ENCODE measurements at regions not wholly inside any gene's neighbourhood (a gene's known extent, or its start where the extent isn't known, plus 50 kb on each side); places are given as distances from the start of the nearest gene placed in this dataset.
A peak's percentile ranks its signal among the peaks of the same experiment; 100 is the strongest.
"Not testable (repeated sequence)": the region's sequence is repeated elsewhere in the genome, so short reads cannot be mapped to it uniquely, and the experiment has no call there.

DNA sequence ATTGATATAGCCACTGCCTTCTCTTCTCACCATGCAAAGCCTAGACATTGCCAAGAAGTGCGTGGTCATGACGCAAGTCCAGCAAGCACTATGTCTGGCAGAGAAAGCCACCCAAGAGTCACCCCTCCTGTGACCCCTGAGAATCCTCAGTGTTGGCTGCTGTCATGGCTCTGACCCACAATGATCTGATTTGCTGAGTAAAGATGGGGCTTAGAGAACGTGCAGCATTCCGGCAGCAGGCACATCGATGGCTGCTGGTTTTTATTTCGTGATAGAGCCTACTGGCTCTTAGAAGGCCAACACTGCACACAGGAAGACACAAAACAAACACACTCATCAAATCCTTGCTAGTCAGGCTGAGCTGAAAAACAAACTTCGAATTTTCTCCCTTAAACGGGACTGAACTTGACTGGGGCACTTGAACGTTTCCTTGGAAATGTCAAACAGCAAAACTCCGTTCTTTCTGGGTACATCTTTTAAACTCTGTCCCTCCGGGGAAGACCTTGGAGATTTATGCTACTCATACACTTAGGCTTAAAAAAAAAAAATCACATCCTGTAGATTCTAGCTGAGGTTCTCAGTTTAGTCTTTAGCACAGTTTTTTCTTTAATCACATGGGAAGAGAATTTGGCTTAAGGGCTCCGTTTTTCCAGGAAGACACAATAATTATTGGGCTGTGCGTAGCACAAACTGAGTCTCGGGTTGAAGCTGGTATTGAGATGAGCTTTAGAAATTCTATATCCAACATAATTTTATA lies 88.2 kb upstream of the BASP1 start:
- DNase-seq: no peak

GRCh38 chr5:17130302-17130701 lies 87.1 kb upstream of the BASP1 start:
- not testable (repeated sequence) for DNase-seq

DNA sequence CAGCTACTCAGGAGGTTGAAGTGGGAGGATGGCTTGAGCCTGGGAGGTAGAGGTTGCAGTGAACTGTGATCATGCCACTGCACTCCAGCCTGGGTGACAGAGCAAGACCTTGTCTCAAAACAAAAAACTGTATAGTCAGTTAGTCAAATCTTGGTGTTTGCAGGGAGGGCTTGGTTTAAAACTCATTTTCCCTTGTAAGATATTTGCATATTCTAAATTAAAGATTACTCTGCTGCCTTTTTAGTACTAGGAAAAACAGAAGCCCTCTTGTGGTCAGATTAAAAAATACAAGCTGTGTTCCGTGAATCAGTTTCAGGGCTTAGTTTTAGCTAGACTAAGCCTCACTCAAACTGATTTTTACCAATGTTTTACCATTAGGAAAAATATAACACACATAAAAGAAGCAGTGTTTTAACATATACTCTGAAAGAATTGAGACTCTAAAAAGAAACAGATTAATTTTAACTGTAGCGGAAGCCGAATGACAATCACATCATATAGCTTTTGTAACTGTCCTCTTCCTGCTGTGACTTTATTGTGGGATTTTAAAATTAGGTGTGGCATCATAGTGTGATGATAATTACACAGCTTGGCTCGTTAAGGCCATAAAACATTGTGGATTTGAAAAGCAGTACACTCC lies 84.9 kb upstream of the BASP1 start:
- DNase-seq: peak; percentile 50

DNA sequence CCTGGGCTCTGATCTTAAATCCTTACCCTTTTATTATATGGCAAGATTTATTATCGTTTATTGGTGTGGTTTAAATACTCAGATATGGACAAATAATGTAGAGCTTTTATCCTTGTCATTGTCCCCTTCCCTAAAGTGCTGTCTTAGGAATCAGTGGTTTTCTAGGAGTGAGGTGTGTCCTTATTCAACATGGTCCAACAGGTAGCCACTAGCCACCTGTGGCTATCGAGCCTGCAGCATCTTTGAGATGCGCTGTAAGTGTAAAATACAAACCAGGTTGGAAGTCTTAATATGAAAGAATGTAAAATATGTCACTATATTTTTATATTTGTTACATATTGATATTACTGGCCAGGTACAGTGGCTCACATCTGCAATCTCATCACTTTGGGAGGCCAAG lies 82.4 kb upstream of the BASP1 start:
- DNase-seq: no peak

- DNase-seq: peak; percentile 6
Measured at GRCh38 chr5:17143335-17143734, 74.1 kb upstream of the BASP1 start.

DNA sequence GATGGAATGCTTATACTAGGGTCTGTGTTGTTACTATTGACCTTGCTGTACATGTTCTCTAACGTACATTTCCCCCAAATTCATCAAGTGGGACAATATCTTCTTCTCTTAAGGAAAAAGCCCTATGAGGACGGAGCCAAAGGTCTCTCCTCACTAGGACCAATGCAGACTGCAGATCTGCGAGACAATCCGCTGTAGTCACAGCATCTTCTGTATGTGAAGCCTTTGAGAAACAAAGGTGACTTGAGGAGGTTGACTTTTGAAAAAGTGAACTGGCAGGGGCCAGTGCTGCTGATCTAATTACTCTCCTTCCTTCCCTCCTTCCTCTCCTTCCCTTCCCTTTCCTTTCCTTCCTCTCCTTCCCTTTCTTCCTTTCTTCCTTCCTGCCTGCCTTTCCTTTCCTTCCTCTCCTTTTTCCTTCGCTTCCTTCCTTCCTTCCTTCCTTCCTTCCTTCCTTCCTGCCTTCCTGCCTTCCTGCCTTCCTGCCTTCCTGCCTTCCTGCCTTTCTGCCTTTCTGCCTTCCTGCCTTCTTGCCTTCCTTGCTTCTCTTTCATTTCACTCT lies 71.1 kb upstream of the BASP1 start:
- DNase-seq: no peak

DNA sequence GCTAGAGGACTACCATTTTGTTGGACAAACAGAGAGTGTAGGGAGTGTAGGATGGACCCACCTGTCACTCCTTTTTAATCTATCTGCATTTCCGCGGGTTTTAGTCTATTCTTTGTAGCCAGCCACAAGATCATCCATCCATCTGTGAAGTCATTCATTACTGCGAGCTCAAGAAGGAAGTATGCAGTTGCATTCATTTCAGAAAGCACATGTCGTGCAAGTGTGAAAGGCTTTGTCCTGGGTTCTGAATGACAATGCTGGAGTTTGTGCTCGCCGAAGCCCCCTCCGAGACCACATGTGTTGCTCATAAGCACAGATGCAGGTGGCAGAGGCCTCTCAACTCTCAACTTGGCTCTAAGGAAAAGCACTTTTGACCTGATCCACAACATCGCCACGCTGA lies 70.3 kb upstream of the BASP1 start:
- no peak for DNase-seq

GRCh38 chr5:17147617-17148016 lies 69.8 kb upstream of the BASP1 start:
- no peak for DNase-seq

DNA sequence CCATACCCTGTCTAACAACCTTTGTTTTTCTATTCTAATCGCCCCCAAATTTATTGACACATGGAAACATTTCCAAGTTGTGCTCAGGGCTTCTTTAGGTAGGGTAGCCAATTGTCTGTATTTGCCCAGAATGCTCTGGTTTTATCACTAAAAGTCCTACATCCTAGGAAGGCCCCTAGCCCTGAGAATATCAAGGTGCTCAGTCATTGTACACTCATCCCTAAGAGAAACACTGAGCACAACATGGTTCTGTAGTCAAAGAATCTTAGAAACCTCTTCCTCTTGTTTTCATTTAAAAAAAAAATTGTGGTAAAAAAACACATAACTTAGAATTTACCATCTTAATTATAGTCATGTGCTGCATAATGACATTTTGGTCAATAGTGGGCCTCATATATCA lies 69.0 kb upstream of the BASP1 start:
- no peak for DNase-seq

DNA sequence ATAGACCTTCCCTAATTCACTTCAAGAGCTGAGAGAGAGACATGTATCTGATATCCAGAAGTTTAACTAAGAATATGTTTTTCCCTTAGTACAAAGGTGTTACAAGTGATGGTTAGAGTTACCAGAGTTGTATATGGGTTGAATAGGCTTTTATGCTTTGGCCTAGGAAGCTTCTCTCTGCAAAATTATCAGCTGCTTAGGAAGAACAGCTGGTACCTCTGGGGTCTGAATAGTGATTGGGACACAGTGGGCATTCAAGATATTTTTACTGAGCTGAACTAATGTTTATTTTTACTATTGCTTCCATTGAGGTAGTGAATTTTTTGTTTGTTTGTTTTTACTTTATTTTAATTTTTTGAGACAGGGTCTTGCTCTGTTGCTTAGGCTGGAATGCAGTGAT lies 67.6 kb upstream of the BASP1 start:
- DNase-seq: no peak

- DNase-seq: no peak
Measured at GRCh38 chr5:17150531-17150930, 66.9 kb upstream of the BASP1 start.

- DNase-seq: no peak
Measured at GRCh38 chr5:17151686-17152085, 65.7 kb upstream of the BASP1 start.

DNA sequence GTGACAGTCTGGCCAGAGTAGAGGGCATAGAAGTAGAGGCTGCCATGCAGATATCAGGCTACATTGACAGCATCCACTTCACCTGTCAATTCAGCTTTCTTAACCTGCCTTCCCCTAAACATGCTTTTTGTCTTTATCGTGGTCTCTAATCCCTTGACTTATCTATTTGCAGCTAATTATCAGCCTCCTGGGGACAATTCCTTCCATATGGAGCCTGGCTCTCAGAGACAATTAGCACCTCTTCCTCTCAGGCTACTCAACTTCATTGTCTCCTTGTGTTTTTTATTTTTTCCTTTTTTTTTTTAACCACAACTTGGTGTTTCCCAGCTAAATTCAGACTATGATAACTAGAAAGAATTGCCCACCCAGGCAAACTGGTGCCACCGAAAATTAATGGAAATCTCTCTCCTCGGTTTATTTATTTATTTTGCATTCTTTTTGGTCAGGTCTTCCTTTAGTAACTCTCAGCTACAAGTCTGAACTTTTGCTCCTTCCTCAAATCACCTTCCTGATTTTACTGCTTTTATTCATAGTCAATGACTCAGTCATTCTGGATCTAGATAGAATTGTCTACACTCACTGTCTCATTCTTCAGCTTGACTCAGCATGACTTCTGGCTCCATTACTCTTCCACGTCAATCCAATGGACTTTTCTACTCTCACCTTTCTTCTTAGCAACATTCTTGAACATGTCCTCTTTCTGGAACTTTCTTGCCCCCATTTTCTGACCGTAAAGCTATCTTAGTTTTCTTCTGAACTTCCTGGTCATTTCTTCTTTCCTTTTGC lies 63.0 kb upstream of the BASP1 start:
- DNase-seq: no peak

- DNase-seq: peak; percentile 12
Measured at GRCh38 chr5:17156463-17156862, 61.0 kb upstream of the BASP1 start.

- no peak for DNase-seq
Measured at GRCh38 chr5:17157294-17157693, 60.1 kb upstream of the BASP1 start.

- no peak for DNase-seq
Measured at GRCh38 chr5:17157916-17158529, 59.4 kb upstream of the BASP1 start.

- no peak for DNase-seq
Measured at GRCh38 chr5:17160756-17161040, 56.7 kb upstream of the BASP1 start.

- DNase-seq: no peak
Measured at GRCh38 chr5:17161662-17162061, 55.8 kb upstream of the BASP1 start.

- no peak for DNase-seq
Measured at GRCh38 chr5:17163221-17163620, 54.2 kb upstream of the BASP1 start.

GRCh38 chr5:17167171-17167891 lies 50.1 kb upstream of the BASP1 start:
- DNase-seq: no peak
